ELR (cell line): ENCODE measurements at regions not wholly inside any gene's neighbourhood (a gene's known extent, or its start where the extent isn't known, plus 50 kb on each side); places are given as distances from the start of the nearest gene placed in this dataset.

Experiments used
- DNase-seq: peaks from one replicate; pipeline ENCODE4 v3.0.0-alpha.2; 2015; ENCODE audit warnings: low read depth

GRCh38 chr11:122313581-122313980, 197.6 kb upstream of the BLID start:
- DNase-seq, result no peak

GRCh38 chr11:122311216-122311755, 195.3 kb upstream of the BLID start:
- no peak for DNase-seq

DNA sequence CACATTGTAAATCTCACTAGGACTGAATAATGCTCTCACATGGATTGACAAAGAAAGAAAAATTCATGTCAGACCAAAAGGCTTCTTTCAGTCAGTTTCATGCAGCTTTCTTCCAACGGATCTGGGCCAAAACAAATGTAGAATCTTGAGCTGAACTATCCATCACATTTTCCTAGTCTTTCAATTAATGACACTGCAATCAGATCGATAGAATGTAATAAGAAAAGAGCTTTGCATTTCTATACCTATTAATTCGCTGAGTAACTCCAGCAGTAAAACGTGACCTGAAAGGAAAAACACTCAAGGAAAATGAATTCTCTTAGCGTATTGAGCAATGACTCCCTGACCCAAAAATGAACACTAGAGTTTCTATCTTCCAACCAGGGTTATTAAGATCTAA, 194.8 kb upstream of the BLID start:
- DNase-seq, result no peak

GRCh38 chr11:122309262-122309925, 193.4 kb upstream of the BLID start:
- no peak for DNase-seq

GRCh38 chr11:122308226-122308625, 192.2 kb upstream of the BLID start:
- no peak for DNase-seq

GRCh38 chr11:122307476-122308035, 191.5 kb upstream of the BLID start:
- DNase-seq, result no peak

DNA sequence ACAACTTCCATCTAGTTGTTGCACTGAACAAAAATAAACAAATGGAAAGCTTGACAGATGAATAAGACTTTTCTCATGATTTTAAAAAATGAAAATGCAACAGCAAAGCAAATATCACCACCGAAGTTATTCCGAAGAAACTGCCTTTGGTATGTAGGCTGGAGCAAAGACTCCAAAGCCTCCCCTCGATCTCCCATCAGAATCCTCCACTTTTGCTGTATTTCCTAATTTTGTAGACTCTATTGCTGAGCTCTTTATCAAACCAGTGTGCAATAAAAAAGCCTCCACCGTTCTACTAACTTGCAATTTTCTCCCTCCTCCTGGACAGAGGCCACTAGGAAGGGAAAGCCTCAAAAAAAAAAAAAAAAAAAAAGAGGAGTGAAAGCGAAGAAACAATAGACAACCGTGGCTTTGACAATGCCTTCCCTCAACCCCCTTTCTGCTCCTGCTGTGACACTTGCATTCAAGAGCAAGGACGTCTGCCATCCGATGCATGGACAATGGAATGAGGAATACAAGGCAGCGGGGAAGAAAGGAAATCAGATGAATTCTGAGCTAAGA, 190.9 kb upstream of the BLID start:
- DNase-seq, result no peak

DNA sequence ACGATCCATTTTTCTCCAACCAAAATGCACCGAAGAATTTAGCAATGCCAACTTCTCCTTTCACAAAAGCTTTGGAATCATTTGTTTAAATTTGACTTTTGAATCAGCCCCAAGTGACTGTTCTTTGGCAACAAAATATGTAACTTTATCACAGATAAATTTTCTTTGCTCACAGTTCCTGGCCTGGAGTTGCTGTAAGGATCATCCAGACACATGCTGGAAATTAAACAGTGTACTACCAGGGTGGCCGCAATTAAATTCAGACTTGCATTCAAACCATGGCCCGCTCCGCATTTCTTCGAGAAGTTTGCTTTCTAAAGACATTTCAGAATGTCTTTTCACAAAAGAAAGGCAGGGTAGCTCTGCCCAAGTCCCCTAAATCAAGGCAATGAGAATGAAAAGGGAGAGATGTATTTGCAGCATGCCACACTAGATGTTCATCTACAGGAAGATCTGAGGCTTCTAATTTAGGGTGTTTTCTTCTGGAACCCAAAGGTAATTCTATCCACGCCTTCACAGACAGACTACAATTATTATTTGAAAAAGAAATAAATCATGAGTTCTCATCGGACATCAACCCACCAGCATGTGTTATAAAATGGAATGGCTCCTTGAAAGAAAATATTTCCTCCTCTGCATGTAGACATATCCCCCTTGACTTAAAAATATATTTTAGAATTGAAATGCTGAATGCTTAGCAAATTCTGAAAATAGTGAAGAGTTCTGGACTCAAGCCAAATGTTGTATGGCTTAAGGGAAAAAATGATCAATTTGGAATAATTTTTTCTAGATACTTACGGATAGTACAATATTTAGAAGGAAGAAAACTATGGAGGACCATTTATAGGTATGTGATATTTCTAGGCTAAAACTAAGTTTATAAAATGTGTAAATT, 189.7 kb upstream of the BLID start:
- DNase-seq, result no peak

GRCh38 chr11:122304973-122305372, 189.0 kb upstream of the BLID start:
- no peak for DNase-seq

DNA sequence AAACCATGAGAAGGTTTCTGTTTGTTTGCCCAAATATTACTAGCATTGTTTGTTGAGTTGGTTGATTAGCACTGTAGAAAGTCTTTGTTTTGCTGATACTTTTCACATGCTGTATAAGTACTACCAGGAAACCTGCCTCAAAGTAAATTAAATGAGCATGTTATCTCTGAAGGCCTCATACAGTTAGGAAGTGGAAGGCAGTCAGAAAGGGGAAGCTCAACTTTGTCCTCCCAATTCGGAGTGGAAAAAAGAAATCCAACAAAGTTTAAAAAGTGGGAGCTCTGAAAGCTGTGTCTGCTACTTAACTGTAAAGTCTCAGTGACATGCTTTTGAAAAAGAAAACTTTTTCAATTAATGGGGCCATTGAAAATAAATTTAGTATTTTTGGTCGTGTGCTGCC, 188.3 kb upstream of the BLID start:
- DNase-seq, result no peak

DNA sequence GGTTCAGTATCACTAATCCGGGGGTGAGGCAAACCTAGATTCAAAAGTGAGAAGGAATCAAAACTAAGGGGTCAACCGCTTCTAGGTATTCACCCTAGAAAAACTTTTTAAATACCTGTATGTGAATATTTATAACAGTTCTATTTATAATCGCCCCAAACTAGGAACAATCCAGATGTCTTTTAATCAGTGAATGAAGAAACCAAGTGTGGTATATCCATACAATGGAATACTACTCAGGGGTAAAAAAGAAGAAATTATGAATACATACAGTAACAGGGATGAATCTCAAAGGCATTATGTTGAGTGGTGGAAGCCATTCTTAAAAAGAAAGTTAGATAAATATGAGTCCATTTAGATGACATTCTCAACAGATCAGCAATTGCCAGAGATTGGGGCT, 178.0 kb upstream of the BLID start:
- DNase-seq, result no peak

DNA sequence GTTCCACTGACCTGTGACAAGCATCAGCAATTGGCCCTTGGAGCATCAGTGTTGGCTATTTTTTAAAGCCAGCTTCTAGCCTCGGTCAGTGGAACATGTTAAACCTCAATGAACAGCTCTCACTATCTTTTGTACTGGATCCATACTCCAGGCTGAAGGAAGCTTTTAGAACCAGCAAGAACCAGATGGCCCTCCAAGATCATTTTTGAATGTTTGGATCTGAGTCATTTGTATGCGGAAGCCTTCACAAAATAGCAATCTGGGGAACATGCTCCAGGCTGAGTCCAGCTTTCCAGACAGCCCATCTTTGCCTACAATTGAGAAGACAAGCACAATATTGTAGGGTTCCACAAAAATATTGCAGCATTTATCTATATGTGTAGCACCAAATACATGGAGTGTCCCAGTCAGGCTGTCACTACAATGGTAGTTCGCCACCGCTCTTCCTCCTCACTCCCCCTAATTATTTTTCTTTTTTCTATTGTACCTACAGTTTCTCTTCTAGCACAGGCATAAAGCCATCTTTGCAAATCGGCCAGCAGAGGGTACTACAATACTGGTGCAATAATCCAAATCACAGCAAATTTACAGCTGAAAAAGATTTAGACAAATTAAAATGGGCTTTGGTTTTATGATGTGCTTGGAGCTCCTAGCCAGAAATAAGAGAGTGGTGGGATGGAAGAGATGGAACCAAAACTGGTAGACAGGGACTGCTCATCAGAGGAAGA, 177.4 kb upstream of the BLID start:
- DNase-seq, result no peak

GRCh38 chr11:122287401-122287800, 171.4 kb upstream of the BLID start:
- DNase-seq, result no peak

DNA sequence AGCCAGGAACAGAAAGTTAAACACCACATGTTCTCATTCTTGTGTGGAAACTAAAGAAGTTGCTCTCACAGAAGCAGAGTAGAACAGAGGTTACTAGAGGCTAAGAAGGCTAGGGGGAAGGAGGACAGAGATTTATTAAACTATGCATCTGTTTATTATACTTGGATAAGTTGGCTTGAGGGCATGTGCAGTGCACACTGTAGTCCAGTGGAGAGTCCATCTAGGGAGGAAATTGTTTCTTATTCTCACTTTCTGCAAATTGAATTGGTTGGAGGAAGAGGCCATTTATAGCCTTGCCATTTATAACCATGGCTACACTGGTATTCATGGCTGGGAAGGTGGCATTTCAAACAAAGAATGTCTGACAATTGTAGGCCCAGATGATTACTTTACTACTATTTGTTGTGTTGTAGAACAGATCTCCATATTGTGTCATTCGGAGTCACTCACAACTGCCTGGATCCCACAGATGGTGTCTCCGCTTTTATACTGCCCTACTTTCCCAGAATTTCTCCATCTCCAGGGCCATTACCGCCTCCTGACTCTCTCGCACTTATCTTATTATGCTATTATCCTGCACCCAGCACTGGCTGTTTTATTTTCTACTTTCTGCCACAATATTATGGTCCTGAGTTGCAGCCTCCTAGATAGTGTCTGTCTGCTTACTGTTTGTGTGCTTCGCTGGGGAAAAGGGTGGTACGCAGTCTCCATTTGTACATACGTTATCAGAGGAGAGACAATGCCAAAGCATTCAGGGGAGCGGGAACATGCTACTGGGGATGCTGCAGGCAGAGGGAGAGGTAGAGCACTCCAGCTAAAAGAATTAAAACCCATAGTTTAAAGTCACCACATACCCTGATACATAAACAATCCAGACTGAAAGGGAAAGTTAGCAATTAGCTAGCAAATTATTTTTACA, 169.3 kb upstream of the BLID start:
- no peak for DNase-seq

DNA sequence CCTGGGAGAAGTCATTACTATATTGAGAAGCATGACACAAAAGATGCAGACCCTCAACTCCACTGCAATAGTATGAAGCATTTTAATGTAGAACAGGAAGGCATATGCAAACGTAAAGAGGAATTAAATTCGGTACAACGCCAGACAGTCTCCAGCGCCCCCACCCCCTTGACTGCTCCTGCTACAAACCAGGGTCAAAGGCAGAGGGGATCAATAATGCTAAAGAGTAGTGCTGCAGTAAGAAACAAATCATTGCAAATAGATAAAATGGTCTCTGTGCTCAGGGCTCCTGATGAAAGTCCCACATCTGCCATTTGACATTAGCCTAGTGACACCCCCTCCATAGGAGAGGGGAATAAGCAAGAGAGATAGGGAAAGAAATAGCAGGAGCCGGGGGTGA, 164.9 kb upstream of the BLID start:
- no peak for DNase-seq

DNA sequence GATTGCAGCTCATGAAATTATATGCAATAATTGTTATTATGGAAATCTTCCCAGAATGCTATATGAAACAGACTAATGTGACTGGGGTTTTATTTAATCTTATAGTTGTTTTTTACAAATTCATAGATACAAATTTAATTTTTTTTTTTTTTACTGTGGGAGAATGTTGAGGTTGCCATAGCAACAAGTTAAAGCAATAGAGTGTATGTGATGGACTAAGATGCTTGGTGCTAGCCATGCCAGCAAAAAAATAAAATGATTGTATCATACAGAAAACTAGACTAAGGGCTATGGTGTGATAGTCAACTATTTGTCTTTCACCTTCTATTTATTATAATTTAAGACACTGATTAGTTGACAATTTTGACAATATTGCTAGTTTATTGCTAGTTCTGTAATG, 163.2 kb upstream of the BLID start:
- DNase-seq, result no peak

DNA sequence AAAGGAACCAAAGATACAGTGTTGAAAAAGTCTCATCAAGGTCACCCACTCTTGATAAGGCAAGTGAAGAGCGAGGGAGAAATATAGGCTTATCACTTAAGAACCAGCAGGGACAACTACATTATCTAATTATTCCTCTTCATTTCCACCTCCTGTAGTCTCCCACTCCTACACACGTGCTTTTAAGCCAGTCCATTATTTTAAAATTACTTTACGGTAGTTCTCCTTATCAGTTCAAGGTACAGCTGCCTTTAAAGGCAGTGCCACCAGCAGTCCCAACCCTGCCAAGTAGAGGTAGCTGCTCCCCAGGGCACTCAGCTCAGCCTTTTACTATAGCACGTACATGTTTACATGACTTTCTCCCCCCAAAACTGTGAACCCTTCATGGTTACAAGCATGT, 161.5 kb upstream of the BLID start:
- DNase-seq, result no peak

DNA sequence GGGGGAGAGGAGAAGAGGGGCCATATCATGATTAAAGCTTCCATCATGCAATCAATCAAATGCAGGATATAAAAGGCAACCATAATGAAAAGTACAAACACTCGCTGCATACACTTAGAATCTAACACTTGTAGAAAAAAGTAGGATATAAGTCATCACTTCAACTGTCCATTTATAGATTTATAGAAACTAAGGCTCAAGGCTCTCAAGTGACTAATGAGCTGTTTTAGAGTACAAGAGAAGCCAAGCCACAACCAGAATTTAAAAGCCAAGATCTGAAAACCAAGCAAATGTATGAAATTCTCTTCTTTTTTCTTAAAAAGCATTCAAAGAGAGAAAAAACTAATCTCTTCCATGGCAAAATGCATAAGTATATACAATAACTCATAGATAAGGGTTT, 160.2 kb upstream of the BLID start:
- DNase-seq, result no peak

DNA sequence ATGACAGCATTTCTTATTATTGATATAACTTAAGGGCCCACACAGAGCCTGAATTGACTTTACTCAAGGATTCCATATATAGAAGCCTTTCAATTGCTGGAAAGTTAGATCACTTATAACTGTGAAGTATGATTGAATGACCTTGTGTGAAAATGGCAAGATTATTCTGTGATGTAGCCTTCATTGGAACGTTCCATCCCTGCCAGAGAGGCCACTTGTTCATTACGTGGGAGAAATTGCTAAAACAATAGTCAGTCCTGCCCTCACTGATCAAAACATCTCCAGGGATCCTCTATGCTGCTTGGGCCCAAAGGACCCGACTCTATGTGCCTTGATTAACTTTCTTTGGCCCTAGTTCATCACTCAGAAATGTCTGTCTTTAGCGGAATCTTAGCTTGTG, 159.5 kb upstream of the BLID start:
- DNase-seq, result no peak

- no peak for DNase-seq
Measured at GRCh38 chr11:122273476-122274191, 157.6 kb upstream of the BLID start.
